B cell (primary cell): ENCODE measurements at regions not wholly inside any gene's neighbourhood (a gene's known extent, or its start where the extent isn't known, plus 50 kb on each side); places are given as distances from the start of the nearest gene placed in this dataset.

Experiments
- CTCF ChIP-seq: fragments of 200-600 bp; IDR thresholded peaks from one replicate; pipeline ENCODE4 v1.8.0; 2022; ENCODE audit warnings: antibody characterized with exemption, mild to moderate bottlenecking
- EZH2 ChIP-seq: IDR thresholded peaks from 2 replicates; pipeline ENCODE4 v1.6.1; 2012; ENCODE audit warnings: borderline replicate concordance, low read depth, mild to moderate bottlenecking, moderate library complexity, low read length; ENCODE audit not compliant: insufficient read depth, poor library complexity, severe bottlenecking

GRCh38 chr19:28500982-28501630 lies 711.8 kb downstream of the UQCRFS1 start:
- TF ChIP-seq EZH2 (no peak), CTCF (no peak)
